Superior temporal gyrus (tissue), 1 donor: ENCODE measurements at regions not wholly inside any gene's neighbourhood (a gene's known extent, or its start where the extent isn't known, plus 50 kb on each side); places are given as distances from the start of the nearest gene placed in this dataset.

Source experiments
- DNase-seq: peaks from one replicate; pipeline ENCODE4 v3.0.0-alpha.2; 2016; ENCODE audit errors: extremely low spot score

- DNase-seq: no peak
Measured at GRCh38 chr7:117929237-117929636, 56.0 kb upstream of the CTTNBP2 start.

DNA sequence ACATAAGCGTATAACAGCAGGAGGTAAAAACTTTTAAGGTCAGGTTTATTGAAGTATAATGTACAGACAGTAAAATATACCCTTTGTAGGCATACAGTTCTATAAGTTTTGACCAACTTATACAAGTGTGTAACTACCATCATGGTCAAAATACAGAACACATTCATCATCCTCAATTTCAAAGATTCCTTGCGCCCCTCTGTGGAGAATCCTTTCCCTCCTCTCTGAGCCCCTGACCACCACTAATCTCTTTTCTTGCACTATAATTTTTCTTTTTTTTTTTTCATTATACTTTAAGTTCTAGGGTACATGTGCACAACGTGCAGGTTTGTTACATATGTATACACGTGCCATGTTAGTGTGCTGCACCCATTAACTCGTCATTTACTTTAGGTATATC lies 58.1 kb upstream of the CTTNBP2 start:
- no peak for DNase-seq

DNA sequence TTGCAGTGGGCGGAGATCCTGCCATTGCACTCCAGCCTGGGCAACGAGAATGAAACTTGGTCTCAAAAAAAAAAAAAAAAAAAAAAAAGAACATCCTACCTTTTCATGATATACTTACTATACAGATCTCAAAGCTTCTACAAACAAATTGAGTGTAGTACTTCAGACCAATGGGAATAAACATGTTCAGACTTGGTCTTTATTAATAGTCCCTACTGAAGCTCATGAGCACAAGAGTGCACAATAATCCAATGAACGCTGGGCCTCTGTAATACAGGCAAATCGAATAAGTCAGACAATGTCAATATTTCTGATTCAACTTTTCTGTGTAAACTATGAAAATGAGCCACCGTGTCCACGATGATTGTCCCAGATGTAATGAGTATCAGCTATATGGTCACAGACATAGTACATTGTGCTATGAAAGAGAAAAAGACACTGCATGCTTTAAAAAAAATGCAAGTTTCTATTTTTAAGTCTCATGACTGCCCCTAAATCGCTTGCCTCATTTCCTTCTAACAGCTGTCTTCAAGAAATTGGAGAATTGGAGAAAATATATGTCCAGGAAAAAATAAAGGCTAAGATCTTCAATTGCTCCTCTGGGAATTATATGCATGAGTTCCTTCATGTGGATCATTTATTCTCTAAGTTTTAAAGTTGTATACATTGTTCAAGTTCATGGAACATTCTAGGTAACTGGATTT lies 64.0 kb upstream of the CTTNBP2 start:
- DNase-seq: no peak

DNA sequence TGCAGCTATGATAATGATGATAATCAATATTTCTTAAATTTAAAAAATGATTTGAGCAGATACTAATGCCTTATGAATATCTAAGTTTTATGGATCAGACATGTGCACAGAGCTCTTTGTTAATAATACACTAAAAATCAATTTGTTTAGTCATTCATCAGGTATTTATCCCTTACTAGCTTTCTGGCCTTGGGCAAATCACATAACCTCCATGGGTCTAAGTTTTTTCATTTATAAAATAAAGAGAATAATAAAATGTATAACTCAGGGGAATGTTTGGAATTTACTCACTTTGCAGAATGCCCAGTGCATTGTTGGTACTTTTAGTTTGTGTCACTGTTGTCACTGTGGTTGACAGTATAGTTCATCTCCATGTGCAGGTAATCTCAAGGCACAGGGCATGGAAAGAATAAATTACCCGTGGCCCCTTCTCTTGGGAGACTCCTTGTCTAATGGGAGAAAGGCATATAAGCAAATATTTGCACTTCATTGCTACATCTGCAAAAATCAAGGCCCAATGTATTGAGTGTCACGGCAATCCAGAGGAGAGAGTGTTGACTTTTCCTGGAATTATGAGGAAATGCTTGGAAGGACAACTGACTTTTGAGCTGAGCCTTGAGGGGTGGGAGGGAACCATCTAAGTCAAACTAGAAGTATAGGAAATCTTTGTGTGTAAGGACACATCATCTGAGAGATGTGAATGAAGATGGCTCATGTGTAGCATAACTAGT lies 64.7 kb upstream of the CTTNBP2 start:
- DNase-seq: no peak

GRCh38 chr7:117941138-117941810 lies 68.0 kb upstream of the CTTNBP2 start:
- DNase-seq: no peak

- DNase-seq: no peak
Measured at GRCh38 chr7:117942780-117943179, 69.5 kb upstream of the CTTNBP2 start.

- DNase-seq: no peak
Measured at GRCh38 chr7:117944886-117945285, 71.6 kb upstream of the CTTNBP2 start.

- DNase-seq: no peak
Measured at GRCh38 chr7:117946151-117946633, 73.0 kb upstream of the CTTNBP2 start.

- DNase-seq: no peak
Measured at GRCh38 chr7:117949232-117949631, 76.0 kb upstream of the CTTNBP2 start.

GRCh38 chr7:117950601-117951260 lies 77.5 kb upstream of the CTTNBP2 start:
- DNase-seq: no peak

GRCh38 chr7:117951285-117951684 lies 78.0 kb upstream of the CTTNBP2 start:
- DNase-seq: no peak

- DNase-seq: no peak
Measured at GRCh38 chr7:117951691-117952280, 78.5 kb upstream of the CTTNBP2 start.

- DNase-seq: no peak
Measured at GRCh38 chr7:117955046-117955445, 81.8 kb upstream of the CTTNBP2 start.

DNA sequence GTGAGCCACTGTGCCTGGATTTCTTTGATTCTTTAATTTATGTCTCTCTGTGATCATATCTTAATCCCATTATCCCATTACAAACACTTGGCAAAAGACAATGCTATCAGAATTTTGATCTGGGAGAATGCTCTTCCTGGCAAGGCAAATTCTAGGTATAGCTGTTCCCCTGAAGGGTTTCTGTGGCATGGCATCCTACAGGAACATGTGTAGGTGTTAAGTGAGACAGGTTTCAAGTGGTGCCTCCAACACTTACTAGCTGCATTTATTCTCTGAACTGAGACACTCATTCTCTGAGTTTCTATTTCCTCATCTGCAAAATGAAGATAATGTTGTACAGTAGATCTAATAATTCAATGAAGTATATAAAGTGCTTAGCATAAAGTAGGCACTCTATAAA lies 87.1 kb upstream of the CTTNBP2 start:
- DNase-seq: no peak

- DNase-seq: no peak
Measured at GRCh38 chr7:117961235-117961634, 88.0 kb upstream of the CTTNBP2 start.

DNA sequence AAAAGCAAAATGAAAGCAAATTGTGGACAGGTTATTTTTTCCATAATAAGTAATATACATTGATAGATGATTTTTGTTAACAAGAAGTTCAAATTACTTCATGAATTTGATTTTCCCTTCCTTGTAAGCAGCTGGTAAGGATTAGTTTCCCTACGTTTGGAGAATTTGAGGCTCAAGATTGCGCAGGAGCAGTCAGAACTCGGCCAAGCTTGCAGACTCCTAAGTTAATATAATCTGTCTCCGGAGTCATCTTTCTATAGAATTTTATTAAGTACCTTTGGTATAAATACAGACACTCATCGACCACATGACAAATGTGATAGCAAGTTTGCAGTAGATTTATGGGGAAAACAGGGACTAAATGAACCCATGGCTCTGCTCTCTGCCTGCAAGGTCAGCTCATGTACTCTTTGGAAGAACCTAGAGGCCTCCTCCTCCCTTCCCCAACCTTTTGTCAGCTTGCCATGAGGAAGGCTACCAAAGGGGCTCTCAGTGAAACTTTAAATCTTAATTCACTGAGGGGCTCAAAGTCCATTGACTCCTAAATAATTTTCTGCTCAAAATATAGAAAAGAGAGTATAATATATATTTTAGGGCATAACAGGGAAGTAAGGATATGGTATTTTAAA lies 89.2 kb upstream of the CTTNBP2 start:
- no peak for DNase-seq

GRCh38 chr7:117963264-117964197 lies 90.3 kb upstream of the CTTNBP2 start:
- DNase-seq: no peak

DNA sequence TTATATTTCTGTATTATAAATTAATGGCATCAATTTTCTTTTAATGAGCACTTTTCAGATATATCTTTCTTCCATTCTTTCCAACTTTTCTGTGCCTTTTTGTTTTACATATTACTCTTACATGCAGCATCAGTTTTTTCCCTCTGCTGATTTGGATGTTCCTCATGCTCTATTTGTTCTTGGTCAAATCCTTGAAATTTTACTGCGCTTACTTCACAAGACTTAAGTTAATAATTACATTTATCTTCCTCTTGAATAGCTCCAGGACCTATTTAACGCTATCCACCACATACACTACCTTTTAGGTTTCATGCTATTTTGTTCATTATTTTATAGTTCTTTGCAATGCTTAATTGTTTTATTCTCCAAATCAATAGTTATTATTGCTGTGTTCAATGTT lies 97.6 kb upstream of the CTTNBP2 start:
- no peak for DNase-seq

- no peak for DNase-seq
Measured at GRCh38 chr7:117971556-117972244, 98.5 kb upstream of the CTTNBP2 start.

- DNase-seq: no peak
Measured at GRCh38 chr7:117972606-117973005, 99.4 kb upstream of the CTTNBP2 start.
